ENCODE measurements at regions not wholly inside any gene's neighbourhood (a gene's known extent, or its start where the extent isn't known, plus 50 kb on each side); places are given as distances from the start of the nearest gene placed in this dataset.
"Not testable (repeated sequence)": the region's sequence is repeated elsewhere in the genome, so short reads cannot be mapped to it uniquely, and the experiment has no call there.

DNA sequence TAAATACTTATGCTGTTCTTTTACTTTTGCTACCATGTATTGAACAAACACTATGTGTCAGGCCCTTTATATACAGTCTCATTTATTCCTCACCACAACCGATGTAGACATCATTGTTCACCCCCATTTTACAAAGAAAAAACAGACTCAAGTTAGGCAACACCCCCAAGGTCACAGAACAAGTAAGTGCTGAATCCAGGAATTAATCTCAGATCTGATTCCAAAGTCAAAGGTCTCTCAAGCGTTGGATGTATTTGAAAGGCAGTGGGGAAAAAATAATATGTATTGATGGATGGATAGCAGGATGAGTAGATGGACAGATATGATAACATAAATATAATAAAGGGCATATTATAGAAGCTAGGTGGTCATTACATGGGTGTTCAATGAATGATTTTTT lies 85.1 kb upstream of the VLDLR start:
- Mint-ChIP-seq H3K9me3 (ENCODE audit: low read depth) (peaks cover 3% of the 10 kb centered on the region), H3K27ac (ENCODE audit: unreplicated experiment) (no peak overlapping the region), H3K4me1 (ENCODE audit: low read depth) (peaks cover under 1% of the 10 kb centered on the region), H3K36me3 (ENCODE audit: low read depth) (peaks cover 35% of the 10 kb centered on the region), H3K27me3 (ENCODE audit: low read depth) (no peaks in the 10 kb centered on the region), H3K4me3 (ENCODE audit: unreplicated experiment) (no peak overlapping the region)
- no peak for DNase-seq (ENCODE audit: low spot score)
- TF ChIP-seq, protein P1, sequence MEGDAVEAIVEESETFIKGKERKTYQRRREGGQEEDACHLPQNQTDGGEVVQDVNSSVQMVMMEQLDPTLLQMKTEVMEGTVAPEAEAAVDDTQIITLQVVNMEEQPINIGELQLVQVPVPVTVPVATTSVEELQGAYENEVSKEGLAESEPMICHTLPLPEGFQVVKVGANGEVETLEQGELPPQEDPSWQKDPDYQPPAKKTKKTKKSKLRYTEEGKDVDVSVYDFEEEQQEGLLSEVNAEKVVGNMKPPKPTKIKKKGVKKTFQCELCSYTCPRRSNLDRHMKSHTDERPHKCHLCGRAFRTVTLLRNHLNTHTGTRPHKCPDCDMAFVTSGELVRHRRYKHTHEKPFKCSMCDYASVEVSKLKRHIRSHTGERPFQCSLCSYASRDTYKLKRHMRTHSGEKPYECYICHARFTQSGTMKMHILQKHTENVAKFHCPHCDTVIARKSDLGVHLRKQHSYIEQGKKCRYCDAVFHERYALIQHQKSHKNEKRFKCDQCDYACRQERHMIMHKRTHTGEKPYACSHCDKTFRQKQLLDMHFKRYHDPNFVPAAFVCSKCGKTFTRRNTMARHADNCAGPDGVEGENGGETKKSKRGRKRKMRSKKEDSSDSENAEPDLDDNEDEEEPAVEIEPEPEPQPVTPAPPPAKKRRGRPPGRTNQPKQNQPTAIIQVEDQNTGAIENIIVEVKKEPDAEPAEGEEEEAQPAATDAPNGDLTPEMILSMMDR (IDR thresholded peaks at IDR 0.05), result no peak

DNA sequence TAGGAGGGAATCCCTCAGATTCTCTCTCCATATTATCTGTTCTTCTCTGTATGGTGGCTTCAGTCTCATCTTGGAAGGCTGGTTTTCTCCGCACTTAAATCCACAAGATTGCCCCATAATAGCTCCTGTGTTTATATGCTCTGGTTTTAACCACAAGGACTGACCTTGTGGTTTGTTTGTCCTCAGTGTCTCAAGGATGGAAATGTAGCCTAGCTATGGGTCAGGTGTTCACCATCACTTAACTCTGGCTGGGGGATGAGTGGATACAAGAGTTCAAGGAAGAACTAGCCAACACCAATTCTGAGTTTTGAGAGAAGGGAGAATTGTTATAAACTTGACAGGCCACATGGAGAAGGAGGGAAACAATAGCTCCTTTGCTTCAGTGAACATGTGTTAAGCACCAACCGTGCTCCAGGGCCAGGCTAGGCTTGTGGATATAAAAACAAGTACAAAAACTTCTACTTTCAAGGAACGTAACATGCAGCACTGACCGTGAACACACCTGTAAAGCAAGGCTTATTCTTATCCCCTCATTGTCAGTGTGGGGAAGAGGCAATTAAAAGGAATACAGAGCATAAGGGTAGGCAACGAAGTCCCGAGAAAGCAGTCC lies 75.6 kb upstream of the VLDLR start:
- H3K9me3 Mint-ChIP-seq (ENCODE audit: low read depth), result peaks cover 32% of the 10 kb centered on the region
- DNase-seq (ENCODE audit: low spot score), result no peak
- H3K36me3 Mint-ChIP-seq (ENCODE audit: low read depth), result peaks cover 14% of the 10 kb centered on the region
- no peak overlapping the region for H3K27ac Mint-ChIP-seq (ENCODE audit: unreplicated experiment)
- peaks cover 10% of the 10 kb centered on the region for H3K4me1 Mint-ChIP-seq (ENCODE audit: low read depth)
- TF ChIP-seq, protein P1 (IDR thresholded peaks at IDR 0.05), result no peak
- H3K4me3 Mint-ChIP-seq (ENCODE audit: unreplicated experiment), result no peak overlapping the region
- H3K27me3 Mint-ChIP-seq (ENCODE audit: low read depth), result no peaks in the 10 kb centered on the region

DNA sequence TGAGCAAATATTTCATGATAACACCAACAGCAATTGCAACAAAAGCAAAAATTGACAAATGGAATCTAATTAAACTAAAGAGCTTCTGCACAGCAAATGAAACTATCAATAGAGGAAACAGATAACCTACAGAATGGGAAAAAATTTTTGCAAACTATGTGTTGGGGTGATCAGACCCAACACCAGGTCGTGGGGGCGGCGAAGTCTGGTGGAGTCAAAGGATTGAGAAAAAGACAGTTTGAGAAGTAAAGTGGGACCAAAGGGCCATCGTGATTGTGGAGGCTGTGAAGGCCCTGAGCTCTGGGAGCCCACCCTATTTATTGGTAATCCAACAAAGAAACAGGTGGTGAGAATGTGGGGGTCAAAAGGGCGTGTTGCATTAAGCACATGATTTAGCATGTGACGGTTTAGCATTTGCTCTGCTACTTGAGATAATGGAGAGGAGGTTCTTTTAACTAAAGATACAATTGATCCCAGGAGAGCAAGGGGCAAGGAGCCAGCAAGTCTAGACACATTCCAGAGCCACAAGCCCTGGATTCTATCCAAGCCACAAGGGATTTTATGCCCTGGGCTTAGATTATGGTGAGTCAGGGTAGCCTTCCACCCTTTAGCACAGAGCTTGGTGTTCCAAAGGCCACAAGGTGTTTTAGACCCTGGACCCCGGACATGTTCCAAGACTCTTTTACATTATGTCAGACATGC lies 65.5 kb upstream of the VLDLR start:
- peaks cover 21% of the 10 kb centered on the region for H3K9me3 Mint-ChIP-seq (ENCODE audit: low read depth)
- H3K27me3 Mint-ChIP-seq (ENCODE audit: low read depth); H3K4me3 Mint-ChIP-seq (ENCODE audit: unreplicated experiment); DNase-seq (ENCODE audit: low spot score); H3K36me3 Mint-ChIP-seq (ENCODE audit: low read depth): not testable (repeated sequence)
- H3K27ac Mint-ChIP-seq (ENCODE audit: unreplicated experiment), result peak overlapping the region; percentile 0
- peaks cover 47% of the 10 kb centered on the region for H3K4me1 Mint-ChIP-seq (ENCODE audit: low read depth)

DNA sequence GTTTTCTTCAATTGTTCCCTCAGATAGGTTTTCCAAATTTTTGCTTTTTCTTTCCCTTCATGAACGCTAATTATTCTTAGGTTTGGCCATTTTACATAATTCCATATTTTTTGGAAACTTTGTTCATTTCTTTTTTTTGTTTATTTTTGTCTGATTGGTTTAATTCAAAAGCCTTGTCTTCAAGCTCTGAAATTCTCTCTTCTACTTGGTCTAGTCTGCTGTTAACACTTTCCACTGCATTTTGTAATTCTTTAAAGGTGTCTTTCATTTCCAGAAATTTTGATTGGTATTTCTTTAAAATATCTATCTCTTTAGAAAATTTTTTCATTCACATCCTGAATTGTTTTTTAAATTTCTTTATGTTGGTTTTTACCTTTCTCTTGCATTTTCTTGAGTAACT lies 63.9 kb upstream of the VLDLR start:
- TF ChIP-seq, protein P1 (IDR thresholded peaks at IDR 0.05), result no peak
- no peaks in the 10 kb centered on the region for H3K27me3 Mint-ChIP-seq (ENCODE audit: low read depth)
- H3K4me1 Mint-ChIP-seq (ENCODE audit: low read depth), result peaks cover 48% of the 10 kb centered on the region
- H3K4me3 Mint-ChIP-seq (ENCODE audit: unreplicated experiment), result no peak overlapping the region
- H3K27ac Mint-ChIP-seq (ENCODE audit: unreplicated experiment), result no peak overlapping the region
- no peak for DNase-seq (ENCODE audit: low spot score)
- peaks cover 33% of the 10 kb centered on the region for H3K9me3 Mint-ChIP-seq (ENCODE audit: low read depth)
- H3K36me3 Mint-ChIP-seq (ENCODE audit: low read depth), result peaks cover 10% of the 10 kb centered on the region

DNA sequence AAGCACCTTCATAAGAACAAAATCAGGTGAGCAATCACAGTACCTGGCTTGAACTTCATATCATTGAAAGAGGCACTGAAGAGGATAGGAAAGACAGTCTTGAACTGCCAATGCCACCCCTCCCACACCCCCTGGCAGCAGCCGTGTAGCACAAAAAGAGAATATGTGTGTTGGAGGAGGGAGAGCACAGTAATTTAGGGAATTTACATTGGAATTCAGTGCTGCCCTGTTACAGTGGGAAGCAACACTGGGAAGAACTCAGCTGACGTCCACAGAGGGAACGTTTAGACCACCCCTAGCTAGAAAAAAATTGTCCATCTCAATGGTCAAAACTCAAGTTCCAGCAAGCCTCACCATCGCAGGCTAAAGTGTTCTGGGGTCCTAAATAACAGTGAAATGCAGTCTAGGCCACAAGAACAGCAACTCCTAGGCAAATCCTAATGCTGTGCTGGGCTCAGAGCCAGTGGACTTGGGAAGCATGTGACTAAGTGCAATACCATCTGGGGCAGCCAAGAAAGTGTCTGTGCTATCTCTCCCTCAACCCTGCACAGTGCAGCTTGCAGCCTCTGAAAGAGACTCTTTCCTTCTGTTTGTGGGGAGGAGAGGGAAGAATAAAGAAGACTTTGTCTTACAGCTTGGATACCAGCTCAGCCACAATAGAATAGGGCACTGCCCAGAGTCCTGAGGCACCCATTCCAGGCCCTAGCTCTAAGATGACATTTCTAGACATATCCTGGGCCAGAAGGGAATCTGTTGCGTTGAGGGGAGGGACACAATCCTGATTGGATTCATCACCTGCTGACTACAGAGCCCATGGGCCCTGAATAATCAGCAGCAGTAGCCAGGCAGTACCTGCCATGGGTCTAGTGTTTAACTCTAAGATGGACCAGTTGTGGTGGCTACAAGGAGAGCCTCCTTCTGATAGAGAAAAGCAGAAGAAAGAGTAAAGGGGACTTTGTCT lies 62.1 kb upstream of the VLDLR start:
- Mint-ChIP-seq H3K27ac (ENCODE audit: unreplicated experiment) (peak overlapping the region; percentile 89), H3K27me3 (ENCODE audit: low read depth) (no peaks in the 10 kb centered on the region), H3K36me3 (ENCODE audit: low read depth) (peaks cover 10% of the 10 kb centered on the region), H3K4me3 (ENCODE audit: unreplicated experiment) (peak overlapping the region; percentile 33), H3K9me3 (ENCODE audit: low read depth) (peaks cover 33% of the 10 kb centered on the region), H3K4me1 (ENCODE audit: low read depth) (peaks cover 46% of the 10 kb centered on the region)
- TF ChIP-seq, protein P1 (IDR thresholded peaks at IDR 0.05), result no peak
- DNase-seq (ENCODE audit: low spot score), result no peak

All from chondrocyte (in vitro differentiated cells).